GM21528 (cell line): ENCODE measurements at regions not wholly inside any gene's neighbourhood (a gene's known extent, or its start where the extent isn't known, plus 50 kb on each side); places are given as distances from the start of the nearest gene placed in this dataset.
"Not testable (repeated sequence)": the region's sequence is repeated elsewhere in the genome, so short reads cannot be mapped to it uniquely, and the experiment has no call there.

ENCODE experiments used
- ATAC-seq: cut with Tn5 transposase; IDR thresholded peaks from one replicate; pipeline ENCODE4 v1.9.1; 2021; ENCODE audit warnings: mild to moderate bottlenecking, moderate library complexity; ENCODE audit not compliant: unreplicated experiment, low FRiP score

DNA sequence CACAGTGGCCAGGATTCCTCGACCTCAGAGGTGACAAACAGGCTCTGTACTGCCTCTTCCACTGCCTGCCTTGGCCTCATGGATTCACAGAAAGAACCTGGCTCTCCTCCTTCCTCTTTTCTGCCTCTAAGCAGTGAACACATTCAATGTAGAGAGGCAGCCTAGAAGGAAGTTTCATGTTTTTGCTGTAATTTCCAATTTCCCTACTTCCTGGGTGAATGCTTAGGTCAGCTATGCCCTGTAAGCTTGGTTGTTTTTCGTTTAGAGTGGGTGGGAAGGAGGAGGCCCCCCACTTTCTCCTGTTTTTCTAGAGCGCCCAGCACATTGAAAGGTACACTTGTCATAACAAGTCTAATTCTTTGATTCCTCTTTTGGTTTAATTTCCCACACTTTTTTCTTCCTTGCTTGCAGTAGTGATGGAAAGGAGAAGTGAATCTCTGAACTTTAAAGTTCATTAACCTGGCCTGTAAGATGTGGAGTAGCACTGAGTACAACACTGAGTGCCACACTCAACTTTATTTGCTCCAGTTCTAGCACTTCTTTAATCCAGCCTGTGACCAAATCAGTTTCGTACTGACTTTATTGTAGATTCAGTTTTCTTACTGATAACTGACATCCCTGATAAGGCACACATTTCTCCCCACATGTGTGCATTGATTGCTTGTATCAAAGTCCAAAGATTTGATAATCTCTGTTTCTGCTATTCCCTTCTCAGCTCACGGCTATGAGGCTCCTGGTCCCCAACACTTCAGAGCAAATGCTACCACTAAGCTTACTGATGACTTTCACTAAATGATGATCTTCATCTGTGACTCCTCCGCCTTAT is 100.0 kb upstream of the MAN1A1 start:
- ATAC-seq: no peak

GRCh38 chr6:119447921-119448320 is 98.4 kb upstream of the MAN1A1 start:
- no peak for ATAC-seq

DNA sequence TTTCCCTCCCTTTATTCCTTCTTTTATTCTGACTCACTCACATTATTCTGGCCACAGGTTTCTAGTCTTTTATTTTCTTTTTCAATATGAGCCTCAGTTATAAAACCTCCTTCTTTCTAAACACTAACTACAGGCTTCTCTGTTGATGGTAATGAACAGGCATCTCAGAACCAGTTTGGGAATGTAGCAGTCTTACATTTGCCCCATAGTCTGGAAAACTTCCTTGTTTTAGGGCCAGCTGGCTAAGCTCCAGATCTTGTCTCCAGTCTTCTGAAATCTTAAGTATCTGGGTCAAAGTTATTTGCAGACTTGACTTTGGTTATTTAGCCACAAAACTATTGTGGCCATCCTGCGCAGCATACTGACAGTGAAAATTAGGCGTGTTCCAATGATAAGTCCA is 97.0 kb upstream of the MAN1A1 start:
- ATAC-seq: no peak

DNA sequence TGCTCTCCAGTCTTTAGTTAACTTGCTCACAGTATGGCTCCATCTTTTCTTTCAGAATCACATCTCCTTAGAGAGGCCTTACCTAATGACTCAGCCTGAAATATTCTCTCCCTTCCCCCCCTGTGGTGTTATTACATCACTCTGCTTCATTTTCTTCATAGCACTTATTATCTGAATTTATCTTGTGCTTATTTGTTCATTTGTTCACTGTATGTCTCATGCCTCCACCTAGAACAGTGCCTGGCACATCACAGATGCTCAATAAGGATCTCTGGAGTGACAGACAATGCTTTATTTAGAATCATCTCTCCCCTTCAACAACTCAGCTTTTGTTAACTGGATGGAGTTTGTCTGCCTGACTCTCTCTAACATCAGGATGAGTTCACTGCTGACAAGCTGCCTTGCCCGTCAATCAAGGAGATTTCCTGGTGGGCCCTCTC is 96.6 kb upstream of the MAN1A1 start:
- no peak for ATAC-seq

GRCh38 chr6:119445666-119446065 is 96.1 kb upstream of the MAN1A1 start:
- no peak for ATAC-seq

GRCh38 chr6:119444642-119445557 is 95.3 kb upstream of the MAN1A1 start:
- peak; percentile 60 for ATAC-seq

- ATAC-seq: peak; percentile 3
Observed at GRCh38 chr6:119443993-119444641, 94.6 kb upstream of the MAN1A1 start.

- ATAC-seq: peak; percentile 53
Observed at GRCh38 chr6:119442776-119443184, 93.2 kb upstream of the MAN1A1 start.

DNA sequence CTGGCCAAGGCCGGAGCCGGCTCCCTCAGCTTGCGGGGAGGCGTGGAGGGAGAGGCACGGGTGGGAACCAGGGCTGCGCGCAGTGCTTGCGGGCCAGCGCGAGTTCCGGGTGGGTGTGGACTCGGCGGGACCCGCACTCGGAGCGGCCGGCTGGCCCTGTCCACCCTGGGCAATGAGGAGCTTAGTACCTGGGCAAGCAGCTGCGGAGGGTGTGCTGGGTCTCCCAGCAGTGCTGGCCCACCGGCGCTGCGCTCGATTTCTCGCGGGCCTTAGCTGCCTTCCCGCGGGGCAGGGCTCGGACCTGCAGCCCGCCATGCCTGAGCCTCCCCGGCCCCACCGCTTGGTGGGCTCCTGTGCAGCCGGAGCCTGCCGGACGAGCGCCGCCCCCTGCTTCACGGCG is 91.4 kb upstream of the MAN1A1 start:
- ATAC-seq: no peak

DNA sequence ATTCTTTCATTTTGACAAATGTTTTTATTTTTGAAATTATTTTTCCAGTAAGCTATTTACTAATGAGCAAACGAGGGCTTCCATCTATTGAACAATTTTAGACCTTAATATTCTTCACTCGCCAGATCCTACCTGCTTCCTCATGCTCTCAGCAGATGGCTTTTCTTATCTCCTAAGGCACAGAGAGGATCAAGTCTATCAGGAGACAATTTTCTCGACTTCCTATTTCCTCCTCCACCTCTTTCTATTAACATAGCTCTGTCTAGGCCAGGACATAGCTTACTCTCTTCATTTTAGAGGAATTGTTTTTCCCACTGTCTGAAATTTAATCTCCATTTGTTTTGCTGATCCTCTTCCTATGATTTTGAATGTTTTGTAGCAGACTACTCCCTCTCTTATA is 87.0 kb upstream of the MAN1A1 start:
- ATAC-seq: no peak

- no peak for ATAC-seq
Observed at GRCh38 chr6:119431799-119432198, 82.2 kb upstream of the MAN1A1 start.

DNA sequence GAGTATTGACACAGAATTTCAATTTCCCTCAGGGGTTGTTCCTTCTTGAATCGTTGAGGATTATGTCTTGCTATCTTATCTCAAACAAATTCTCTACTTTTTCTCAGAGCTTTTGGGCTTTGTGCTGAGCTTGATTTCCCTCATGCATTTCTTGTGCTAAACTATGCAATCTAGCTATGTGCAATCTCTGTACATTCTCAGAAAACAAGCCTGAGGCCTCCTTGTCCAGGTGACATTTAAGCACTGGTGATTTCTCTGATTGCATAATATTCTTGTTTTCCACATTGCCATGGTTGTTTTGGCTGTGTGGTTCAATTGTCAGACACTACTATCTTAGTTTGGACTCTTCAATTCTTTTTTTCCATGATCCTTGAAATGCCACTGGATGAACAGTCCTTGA is 81.2 kb upstream of the MAN1A1 start:
- ATAC-seq: no peak

DNA sequence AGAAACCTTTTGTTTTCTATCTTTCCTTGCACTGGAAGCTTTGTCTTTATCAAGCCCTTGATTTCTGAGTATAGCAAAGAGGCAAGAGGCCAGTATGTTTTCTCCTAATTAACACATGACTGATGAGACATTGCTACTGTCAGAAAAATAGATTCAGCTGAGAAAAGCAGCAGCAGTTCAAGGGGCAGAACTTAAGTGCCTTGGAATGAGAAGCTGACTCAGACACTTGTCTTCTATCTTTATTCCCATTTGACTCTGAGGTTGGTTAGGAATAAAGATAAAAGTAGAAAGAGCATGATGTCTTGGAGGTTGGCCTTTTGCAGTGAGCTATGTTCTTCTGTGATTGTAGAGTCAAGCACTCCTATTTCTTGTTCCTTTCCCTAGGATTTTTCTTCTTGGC is 79.1 kb upstream of the MAN1A1 start:
- ATAC-seq: no peak

- no peak for ATAC-seq
Observed at GRCh38 chr6:119426619-119427018, 77.1 kb upstream of the MAN1A1 start.

DNA sequence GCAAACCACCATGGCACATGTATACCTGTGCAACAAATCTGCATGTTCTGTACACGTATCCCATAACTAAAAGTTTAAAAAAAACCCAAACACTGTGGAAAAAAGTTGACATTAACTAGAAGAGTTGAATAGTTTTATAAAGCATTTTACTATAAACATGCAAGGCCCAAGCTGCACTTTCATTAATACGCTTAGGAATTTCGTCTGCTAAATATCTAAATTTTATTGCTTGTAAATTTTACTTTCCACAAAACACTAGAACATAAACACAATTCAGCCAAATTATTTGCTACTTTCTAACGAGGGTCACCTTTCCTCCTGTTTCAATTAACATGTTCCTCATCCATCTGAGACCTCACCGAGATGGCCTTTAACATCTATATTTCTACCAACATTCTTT is 74.4 kb upstream of the MAN1A1 start:
- no peak for ATAC-seq

DNA sequence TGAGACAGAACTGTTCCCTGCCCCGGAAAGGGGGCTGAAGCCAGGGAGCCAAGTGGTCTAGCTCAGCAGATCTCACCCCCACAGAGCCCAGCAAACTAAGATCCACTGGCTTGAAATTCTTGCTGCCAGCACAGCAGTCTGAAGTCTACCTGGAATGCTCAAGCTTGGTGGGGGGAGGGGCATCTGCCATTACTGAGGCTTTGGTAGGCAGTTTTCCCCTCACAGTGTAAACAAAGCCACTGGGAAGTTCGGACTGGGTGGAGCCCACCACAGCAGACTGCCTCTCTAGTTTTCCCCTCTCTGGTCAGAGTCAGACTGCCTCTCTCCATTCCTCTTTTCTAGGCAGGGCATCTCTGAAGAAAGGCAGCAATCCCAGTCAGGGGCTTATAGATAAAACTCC is 68.5 kb upstream of the MAN1A1 start:
- ATAC-seq: not testable (repeated sequence)

DNA sequence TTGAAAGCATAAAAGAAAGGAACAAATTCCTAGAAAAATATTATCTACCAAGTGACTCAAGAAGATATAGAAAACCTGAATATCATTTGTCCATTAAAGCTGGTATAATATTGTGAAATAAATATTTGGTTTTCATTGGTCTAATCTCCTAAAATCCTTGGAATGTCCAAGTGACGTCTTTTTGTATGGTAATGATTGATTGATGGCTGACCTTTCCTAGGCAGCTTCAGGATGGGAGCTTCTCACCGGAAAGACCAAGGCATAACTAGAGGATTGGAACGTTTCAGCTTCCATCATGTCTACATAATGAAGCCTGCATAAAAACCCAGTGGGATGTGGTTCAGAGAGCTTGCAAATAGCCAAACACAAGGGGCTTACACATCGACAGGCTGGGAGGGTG is 57.6 kb upstream of the MAN1A1 start:
- no peak for ATAC-seq

DNA sequence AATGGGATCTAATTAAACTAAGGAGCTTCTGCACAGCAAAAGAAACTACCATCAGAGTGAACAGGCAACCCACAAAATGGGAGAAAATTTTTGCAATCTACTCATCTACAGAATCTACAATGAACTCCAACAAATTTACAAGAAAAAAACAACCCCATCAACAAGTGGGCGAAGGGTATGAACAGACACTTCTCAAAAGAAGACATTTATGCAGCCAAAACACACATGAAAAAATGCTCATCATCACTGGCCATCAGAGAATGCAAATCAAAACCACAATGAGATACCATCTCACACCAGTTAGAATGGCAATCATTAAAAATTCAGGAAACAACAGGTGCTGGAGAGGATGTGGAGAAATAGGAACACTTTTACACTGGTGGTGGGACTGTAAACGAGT is 55.6 kb upstream of the MAN1A1 start:
- ATAC-seq: not testable (repeated sequence)
